ENCODE measurements at regions not wholly inside any gene's neighbourhood (a gene's known extent, or its start where the extent isn't known, plus 50 kb on each side); places are given as distances from the start of the nearest gene placed in this dataset.

- TF ChIP-seq CTCF (IDR thresholded peaks at IDR 0.05) = no peak
- TF ChIP-seq POLR2A (IDR thresholded peaks at IDR 0.05) = no peak
These were observed 480.3 kb upstream of the GRIA3 start for GRCh38 chrX:122703762-122704161.

Data from testis (tissue), 2 donors.